Trophoblast cell (in vitro differentiated cells and primary cell): ENCODE measurements at regions not wholly inside any gene's neighbourhood (a gene's known extent, or its start where the extent isn't known, plus 50 kb on each side); places are given as distances from the start of the nearest gene placed in this dataset.

Source experiments
- DNase-seq, 2 donors: peaks; one replicate each; pipeline ENCODE4 v3.0.0-alpha.2; 2016
- H2AFZ ChIP-seq: 2 replicates; pipeline ENCODE4 v1.6.1; 2013; ENCODE audit warnings: low read length, moderate library complexity, mild to moderate bottlenecking; ENCODE audit not compliant: insufficient read depth, poor library complexity
- H2AK5ac ChIP-seq: 2 replicates; pipeline ENCODE4 v1.6.1; 2013; ENCODE audit warnings: mild to moderate bottlenecking, low read length
- H2BK120ac ChIP-seq: 2 replicates; pipeline ENCODE4 v1.6.1; 2013; ENCODE audit warnings: low read length, mild to moderate bottlenecking, moderate library complexity; ENCODE audit not compliant: insufficient read depth, poor library complexity
- H2BK12ac ChIP-seq: 2 replicates; pipeline ENCODE4 v1.6.1; 2013; ENCODE audit warnings: mild to moderate bottlenecking, low read length, moderate library complexity
- H2BK5ac ChIP-seq: 2 replicates; pipeline ENCODE4 v1.6.1; 2013; ENCODE audit warnings: low read length, low read depth, moderate library complexity, mild to moderate bottlenecking; ENCODE audit not compliant: poor library complexity
- H3K14ac ChIP-seq: 2 replicates; pipeline ENCODE4 v1.6.1; 2013; ENCODE audit warnings: mild to moderate bottlenecking, low read length
- H3K18ac ChIP-seq: 2 replicates; pipeline ENCODE4 v1.6.1; 2013; ENCODE audit warnings: mild to moderate bottlenecking, low read length
- H3K23ac ChIP-seq: 2 replicates; pipeline ENCODE4 v1.6.1; 2013; ENCODE audit warnings: low read length
- H3K27ac ChIP-seq: 2 replicates; pipeline ENCODE4 v1.5.1; 2013; ENCODE audit warnings: low read depth, mild to moderate bottlenecking, inconsistent platforms, low read length, moderate library complexity
- H3K27me3 ChIP-seq: 2 replicates; pipeline ENCODE4 v1.6.1; 2013; ENCODE audit warnings: inconsistent platforms, mild to moderate bottlenecking, low read length, moderate library complexity; ENCODE audit not compliant: insufficient read depth
- H3K36me3 ChIP-seq, 2 experiments: 1 replicate in 1 of 2; 2 replicates in 1 of 2; pipeline ENCODE4 v1.6.1; 2013; ENCODE audit warnings: low read length in 2 of 2, mild to moderate bottlenecking in 2 of 2, moderate library complexity in 1 of 2; ENCODE audit not compliant: insufficient read depth in 2 of 2, control insufficient read depth in 1 of 2
- H3K4ac ChIP-seq: 2 replicates; pipeline ENCODE4 v1.6.1; 2013; ENCODE audit warnings: low read depth, mild to moderate bottlenecking, low read length, moderate library complexity
- H3K4me1 ChIP-seq, 2 experiments: 1 replicate in 1 of 2; 2 replicates in 1 of 2; pipeline ENCODE4 v1.6.1; 2013; ENCODE audit warnings: low read length in 2 of 2, mild to moderate bottlenecking in 2 of 2, moderate library complexity in 1 of 2; ENCODE audit not compliant: insufficient read depth in 2 of 2, control insufficient read depth in 1 of 2
- H3K4me2 ChIP-seq: 2 replicates; pipeline ENCODE4 v1.6.1; 2013; ENCODE audit warnings: inconsistent platforms, mild to moderate bottlenecking, low read length, moderate library complexity
- H3K4me3 ChIP-seq: 2 replicates; pipeline ENCODE4 v1.5.1; 2013; ENCODE audit warnings: mild to moderate bottlenecking, low read depth, low read length, inconsistent platforms
- H3K79me1 ChIP-seq: one replicate; pipeline ENCODE4 v1.6.1; 2013; ENCODE audit warnings: low read length
- H3K79me2 ChIP-seq: 2 replicates; pipeline ENCODE4 v1.6.1; 2013; ENCODE audit warnings: low read length, mild to moderate bottlenecking; ENCODE audit not compliant: control insufficient read depth, insufficient read depth, poor library complexity
- H3K9ac ChIP-seq: 2 replicates; pipeline ENCODE4 v1.6.1; 2013; ENCODE audit warnings: mild to moderate bottlenecking, low read length
- H3K9me3 ChIP-seq: 2 replicates; pipeline ENCODE4 v1.6.1; 2013; ENCODE audit warnings: low read depth, mild to moderate bottlenecking, control low read depth, inconsistent platforms, low read length; ENCODE audit not compliant: insufficient read depth
- H4K12ac ChIP-seq: 2 replicates; pipeline ENCODE4 v1.6.1; 2013; ENCODE audit warnings: low read depth, mild to moderate bottlenecking, low read length, moderate library complexity
- H4K8ac ChIP-seq: 2 replicates; pipeline ENCODE4 v1.6.1; 2013; ENCODE audit warnings: low read depth, mild to moderate bottlenecking, low read length, moderate library complexity
- H4K91ac ChIP-seq: one replicate; pipeline ENCODE4 v1.6.1; 2013; ENCODE audit warnings: low read depth, mild to moderate bottlenecking, low read length, moderate library complexity
- WGBS: extraction: QIAGEN DNeasy Blood & Tissue Kit; methylation state at CpG from one replicate; pipeline ENCODE4 v1.1.7; 2013; ENCODE audit warnings: missing lambda C conversion rate; ENCODE audit not compliant: insufficient read length, insufficient coverage; ENCODE audit errors: extremely low coverage; 5-methylcytosine and 5-hydroxymethylcytosine counted together

- H3K4me3 ChIP-seq, result no peak overlapping the region
- H3K4me1 ChIP-seq, result peaks cover 4% of the 10 kb centered on the region in 2 experiments
Measured at GRCh38 chr4:125039550-125039949, 275.2 kb upstream of the FAT4 start.

GRCh38 chr4:125022855-125023501 lies 291.8 kb upstream of the FAT4 start:
- H4K91ac ChIP-seq, result no peak overlapping the region
- no peaks in the 10 kb centered on the region for H3K79me1 ChIP-seq
- H3K4ac ChIP-seq, result no peak overlapping the region
- H3K9me3 ChIP-seq, result no peaks in the 10 kb centered on the region
- no peak overlapping the region for H3K9ac ChIP-seq
- H3K4me3 ChIP-seq, result no peak overlapping the region
- no peak overlapping the region for H3K23ac ChIP-seq
- peaks cover 0 to 1% of the 10 kb centered on the region in 2 experiments for H3K36me3 ChIP-seq
- H3K27ac ChIP-seq, result no peak overlapping the region
- H3K18ac ChIP-seq, result no peak overlapping the region
- H3K79me2 ChIP-seq, result no peaks in the 10 kb centered on the region
- H2BK120ac ChIP-seq, result no peak overlapping the region
- no peak overlapping the region for H4K8ac ChIP-seq
- no peaks in the 10 kb centered on the region for H3K4me1 ChIP-seq
- no peak overlapping the region for H4K12ac ChIP-seq
- no peak overlapping the region for H2AK5ac ChIP-seq
- H2AFZ ChIP-seq, result no peak overlapping the region
- DNase-seq, result peak; percentile 7 to 58
- no peak overlapping the region for H2BK5ac ChIP-seq
- H3K4me2 ChIP-seq, result no peak overlapping the region
- H3K14ac ChIP-seq, result no peak overlapping the region
- no CpG with 5 or more reads among the region's 6 CpGs for WGBS
- no peak overlapping the region for H2BK12ac ChIP-seq
- no peaks in the 10 kb centered on the region for H3K27me3 ChIP-seq

More at GRCh38 chr4:125039550-125039949, 275.2 kb upstream of the FAT4 start:
- Histone ChIP-seq H3K27me3 (no peaks in the 10 kb centered on the region), H3K79me2 (no peaks in the 10 kb centered on the region), H3K4me2 (no peak overlapping the region), H4K12ac (no peak overlapping the region), H3K9ac (no peak overlapping the region), H2BK5ac (no peak overlapping the region), H3K27ac (no peak overlapping the region), H4K91ac (no peak overlapping the region), H3K4ac (no peak overlapping the region), H3K23ac (no peak overlapping the region), H4K8ac (no peak overlapping the region), H2AK5ac (no peak overlapping the region), H3K36me3 (no peaks in the 10 kb centered on the region), H3K9me3 (no peaks in the 10 kb centered on the region), H2BK120ac (peak overlapping the region; percentile 2), H3K14ac (no peak overlapping the region), H2AFZ (no peak overlapping the region), H3K18ac (no peak overlapping the region), H3K79me1 (peaks cover 7% of the 10 kb centered on the region), H2BK12ac (peak overlapping the region; percentile 67)
- DNase-seq, result peak in 1 of 2 donors; percentile 10
- WGBS, result no CpG with 5 or more reads among the region's 5 CpGs

DNA sequence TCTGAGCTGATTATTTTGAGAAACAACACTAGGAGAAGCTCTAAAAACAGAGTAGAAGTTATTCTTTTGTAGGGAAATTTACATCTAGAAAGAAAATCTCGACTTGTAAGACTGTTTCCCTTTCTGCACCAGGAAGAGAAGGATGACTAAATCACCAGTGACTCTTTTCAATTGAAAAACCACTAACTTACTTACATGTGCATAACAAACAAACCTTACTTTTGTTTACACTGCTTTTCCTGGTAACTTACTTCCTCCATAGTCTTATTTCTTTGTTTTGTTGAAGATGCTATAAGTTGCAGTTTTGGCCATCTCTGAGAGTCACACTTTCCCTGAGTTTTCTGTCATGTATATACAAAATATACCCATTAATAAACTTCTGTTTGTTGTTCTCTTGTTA lies 293.6 kb upstream of the FAT4 start:
- Histone ChIP-seq H2AK5ac (no peak overlapping the region), H3K23ac (no peak overlapping the region), H3K4me2 (no peak overlapping the region), H4K12ac (no peak overlapping the region), H3K36me3 (peaks cover 0 to 1% of the 10 kb centered on the region in 2 experiments), H3K18ac (no peak overlapping the region), H2BK5ac (no peak overlapping the region), H3K4ac (no peak overlapping the region), H2AFZ (no peak overlapping the region), H2BK120ac (no peak overlapping the region), H3K9ac (no peak overlapping the region), H3K79me1 (no peaks in the 10 kb centered on the region), H2BK12ac (no peak overlapping the region), H3K4me3 (no peak overlapping the region), H4K91ac (no peak overlapping the region), H3K14ac (no peak overlapping the region), H3K79me2 (no peaks in the 10 kb centered on the region), H3K27me3 (no peaks in the 10 kb centered on the region), H3K4me1 (no peaks in the 10 kb centered on the region), H4K8ac (no peak overlapping the region), H3K27ac (no peak overlapping the region), H3K9me3 (no peaks in the 10 kb centered on the region)
- DNase-seq, result no peak
- WGBS, result no CpG with 5 or more reads among the region's 1 CpG

- Histone ChIP-seq H3K14ac (no peak overlapping the region), H3K36me3 (peaks cover 0 to 1% of the 10 kb centered on the region in 2 experiments), H3K27ac (no peak overlapping the region), H2AK5ac (no peak overlapping the region), H3K27me3 (no peaks in the 10 kb centered on the region), H2AFZ (no peak overlapping the region), H3K79me1 (no peaks in the 10 kb centered on the region), H3K9ac (no peak overlapping the region), H3K4me2 (no peak overlapping the region), H3K4me3 (no peak overlapping the region), H3K18ac (no peak overlapping the region), H4K12ac (no peak overlapping the region), H3K23ac (no peak overlapping the region), H4K8ac (no peak overlapping the region), H2BK120ac (no peak overlapping the region), H2BK12ac (no peak overlapping the region), H3K79me2 (no peaks in the 10 kb centered on the region), H2BK5ac (no peak overlapping the region), H4K91ac (no peak overlapping the region), H3K4me1 (no peaks in the 10 kb centered on the region), H3K9me3 (no peaks in the 10 kb centered on the region), H3K4ac (no peak overlapping the region)
- no peak for DNase-seq
- no CpG with 5 or more reads among the region's 2 CpGs for WGBS
Measured at GRCh38 chr4:125020089-125021034, 294.4 kb upstream of the FAT4 start.
